Fibroblast of skin of abdomen (primary cell): ENCODE measurements at regions not wholly inside any gene's neighbourhood (a gene's known extent, or its start where the extent isn't known, plus 50 kb on each side); places are given as distances from the start of the nearest gene placed in this dataset.

Source experiments
- DNase-seq: peaks from one replicate; pipeline ENCODE4 v3.0.0-alpha.2; 2013

DNA sequence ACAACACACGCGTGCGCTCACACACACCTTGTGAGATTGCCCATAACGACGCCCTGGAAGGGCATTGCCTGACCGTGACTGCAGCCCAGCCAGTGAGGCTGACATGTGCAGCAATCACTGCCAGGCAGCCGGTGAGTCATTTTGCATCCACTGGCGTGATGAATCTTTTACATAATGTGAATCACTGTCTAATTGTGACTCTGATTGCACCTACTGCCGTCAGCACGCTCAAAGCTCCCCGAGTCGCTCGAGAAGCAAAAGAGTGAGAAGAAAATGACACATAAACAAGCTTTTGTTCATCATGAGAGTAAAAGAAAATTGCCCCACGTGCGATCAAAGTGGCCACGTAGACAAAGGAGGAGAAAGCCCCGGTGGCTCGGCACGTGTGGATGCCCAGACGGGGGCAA is 117.4 kb upstream of the PFKP start:
- DNase-seq, result peak; percentile 66

DNA sequence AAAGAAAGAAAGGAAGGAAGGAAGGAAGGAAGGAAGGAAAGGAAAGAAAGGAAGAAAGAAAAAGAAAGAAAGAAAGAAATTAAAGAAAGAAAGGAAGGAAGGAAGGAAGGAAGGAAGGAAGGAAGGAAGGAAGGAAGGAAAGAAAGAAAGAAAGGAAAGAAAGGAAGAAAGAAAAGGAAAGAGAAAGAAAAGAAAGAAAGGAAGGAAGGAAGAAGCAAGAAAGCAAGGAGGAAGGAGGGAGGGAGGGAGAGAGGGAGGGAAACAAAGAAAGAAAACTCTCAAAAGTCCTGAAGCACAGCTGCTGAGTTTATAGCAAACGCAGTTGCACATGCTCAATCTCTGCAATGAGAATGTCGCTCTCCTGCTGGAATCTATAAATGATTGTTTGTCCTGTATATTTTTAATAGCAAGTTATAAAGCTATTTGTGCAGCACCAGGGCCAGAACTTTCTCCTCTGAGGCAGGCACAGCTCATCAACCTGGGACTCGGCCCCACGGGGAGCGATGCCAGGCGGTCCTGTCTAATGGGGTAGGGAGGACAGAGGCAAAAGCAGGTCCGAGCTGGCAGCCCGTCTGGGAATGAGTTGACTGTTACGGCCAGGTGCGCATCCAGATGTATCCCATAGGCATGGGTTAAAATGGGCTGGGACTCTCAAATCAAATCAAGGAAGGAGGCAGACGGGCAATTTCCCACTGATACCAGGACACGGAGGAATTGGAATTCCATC is 118.0 kb upstream of the PFKP start:
- no peak for DNase-seq

DNA sequence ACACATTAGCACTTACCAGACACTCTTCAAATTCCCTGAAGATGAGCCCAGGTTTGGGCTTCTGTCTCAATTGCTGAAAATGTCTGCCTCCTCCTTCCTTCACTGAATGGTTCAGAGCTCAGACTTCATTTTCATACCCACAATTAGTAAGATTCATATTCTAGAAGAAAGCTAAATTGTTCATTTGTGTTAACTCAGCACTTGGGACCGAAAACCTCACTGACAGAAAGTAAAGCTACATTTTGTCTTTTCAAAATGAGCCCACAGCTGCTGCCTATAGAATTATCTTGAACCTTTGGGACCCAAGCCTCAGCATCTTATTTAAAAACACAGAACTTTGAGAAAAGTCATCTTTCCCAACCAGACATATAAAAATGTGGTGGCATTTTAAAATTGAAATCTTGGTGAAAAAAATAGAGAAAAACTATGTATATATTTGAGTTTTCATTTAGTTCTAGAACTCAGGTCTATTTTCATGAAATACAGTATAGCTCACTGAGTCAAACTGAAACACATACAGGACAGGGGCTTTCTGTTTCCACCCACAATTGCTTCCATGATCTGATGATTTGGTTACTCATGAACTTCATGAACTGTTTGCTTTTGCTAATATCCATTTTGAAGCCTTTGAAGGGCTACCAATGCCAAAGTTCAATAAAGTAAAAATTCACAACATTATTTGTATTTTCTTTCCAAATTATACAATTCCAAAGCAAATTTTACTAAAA is 119.1 kb upstream of the PFKP start:
- DNase-seq, result no peak

DNA sequence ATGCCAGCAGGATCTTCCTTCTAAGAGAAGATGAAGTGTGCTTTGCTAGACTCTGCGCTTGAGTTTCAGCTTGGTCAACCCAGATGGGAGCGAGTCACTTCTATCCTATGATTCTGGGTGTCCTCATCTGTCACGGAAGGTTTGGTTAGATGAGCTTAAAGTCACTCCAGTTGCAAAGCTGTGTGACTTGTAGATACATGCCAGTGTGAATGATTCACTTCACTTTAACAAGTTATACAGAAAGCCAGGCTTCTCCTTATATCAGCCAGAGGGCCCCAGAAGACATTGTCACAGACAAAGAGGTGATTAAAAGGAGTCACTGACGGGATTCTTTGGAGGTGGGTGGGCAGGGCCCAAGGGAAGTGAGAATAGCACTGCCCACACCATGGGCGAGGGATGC is 122.6 kb upstream of the PFKP start:
- no peak for DNase-seq

DNA sequence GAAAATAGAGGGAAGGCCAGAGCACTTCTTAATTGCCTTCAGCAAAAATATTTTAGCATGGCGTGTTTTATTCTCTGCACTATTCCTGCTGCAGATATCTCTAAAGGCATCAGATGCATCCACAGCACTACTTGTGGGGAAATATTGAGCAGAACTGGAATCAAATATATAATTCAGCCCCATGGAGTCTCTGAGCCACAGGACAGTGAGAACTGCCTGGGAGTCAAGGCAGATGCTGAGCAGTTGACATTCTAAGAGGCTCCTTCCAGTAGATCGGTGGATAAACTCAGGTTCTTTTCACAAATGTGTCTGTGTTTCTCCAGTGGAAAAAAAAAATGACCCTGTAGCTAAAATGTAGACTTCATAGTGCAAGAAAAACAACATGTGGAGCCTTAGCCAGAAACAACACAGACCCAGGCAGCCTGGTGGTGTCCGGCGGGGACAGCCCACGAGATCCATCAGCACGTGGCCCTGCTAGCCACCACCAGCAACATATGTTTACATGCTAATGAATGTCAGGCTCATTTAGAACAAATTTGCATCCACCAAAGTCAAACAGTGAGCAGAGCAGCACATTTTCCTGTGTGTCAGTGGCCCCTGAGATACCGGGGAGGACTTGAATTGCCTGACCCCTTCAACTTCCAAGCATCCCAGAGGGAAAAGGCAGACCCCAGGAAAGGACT is 123.3 kb upstream of the PFKP start:
- DNase-seq, result no peak

DNA sequence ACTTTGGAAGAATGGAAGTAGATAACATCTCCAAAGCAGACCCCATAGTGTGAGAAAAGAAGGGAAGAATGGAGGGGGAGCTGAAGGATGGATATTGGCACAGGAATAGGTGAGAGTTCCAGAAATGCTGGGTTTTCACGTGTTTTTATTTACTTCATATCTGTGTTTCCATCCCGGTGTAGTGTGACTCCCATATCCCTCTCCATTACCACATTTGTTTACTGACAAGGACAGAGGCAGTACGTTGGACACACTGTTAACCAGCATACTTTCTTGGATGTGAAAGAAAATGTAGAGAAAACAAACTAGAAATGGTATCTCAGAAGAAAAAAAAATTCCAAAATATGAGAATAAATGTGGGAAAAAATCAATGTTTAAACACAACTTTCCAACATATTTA is 124.4 kb upstream of the PFKP start:
- no peak for DNase-seq

DNA sequence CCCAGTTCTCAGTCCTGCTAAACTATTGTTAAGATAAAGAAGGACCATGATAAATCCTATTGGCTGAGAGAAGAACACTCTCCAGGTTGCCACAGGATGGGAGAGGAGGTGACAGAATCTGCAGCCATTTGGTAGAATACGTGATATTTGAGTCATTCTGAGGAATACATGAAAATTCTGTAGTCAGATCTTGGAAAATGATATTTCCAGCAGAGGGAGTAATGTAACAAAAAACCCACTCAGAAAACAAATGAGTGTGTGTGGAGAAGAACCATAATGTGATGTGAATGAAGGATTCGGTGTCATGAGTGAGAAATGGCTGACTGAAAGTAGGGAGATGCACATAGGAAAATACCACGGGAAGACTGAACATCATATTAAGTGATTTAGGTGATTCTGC is 128.5 kb upstream of the PFKP start:
- DNase-seq, result peak; percentile 13

DNA sequence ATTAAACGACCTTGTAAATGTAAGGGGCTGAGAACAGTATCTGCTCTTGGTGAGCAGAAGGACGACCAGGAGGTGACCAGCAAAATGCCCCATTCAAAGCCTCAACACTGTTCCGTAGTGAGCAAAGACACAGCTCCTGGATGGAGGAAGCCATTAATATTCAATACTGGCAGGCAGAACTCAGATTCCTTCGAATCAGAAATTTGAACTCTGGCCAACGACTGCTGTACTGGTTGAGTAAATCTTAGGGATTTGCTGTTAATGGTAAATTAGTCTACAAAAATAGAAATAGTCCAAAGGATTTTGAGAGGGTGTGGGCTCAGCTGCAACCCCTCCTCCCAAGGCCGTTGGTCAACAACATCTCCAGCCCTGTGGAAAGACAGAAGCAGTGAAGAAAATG is 130.5 kb upstream of the PFKP start:
- peak; percentile 63 for DNase-seq

DNA sequence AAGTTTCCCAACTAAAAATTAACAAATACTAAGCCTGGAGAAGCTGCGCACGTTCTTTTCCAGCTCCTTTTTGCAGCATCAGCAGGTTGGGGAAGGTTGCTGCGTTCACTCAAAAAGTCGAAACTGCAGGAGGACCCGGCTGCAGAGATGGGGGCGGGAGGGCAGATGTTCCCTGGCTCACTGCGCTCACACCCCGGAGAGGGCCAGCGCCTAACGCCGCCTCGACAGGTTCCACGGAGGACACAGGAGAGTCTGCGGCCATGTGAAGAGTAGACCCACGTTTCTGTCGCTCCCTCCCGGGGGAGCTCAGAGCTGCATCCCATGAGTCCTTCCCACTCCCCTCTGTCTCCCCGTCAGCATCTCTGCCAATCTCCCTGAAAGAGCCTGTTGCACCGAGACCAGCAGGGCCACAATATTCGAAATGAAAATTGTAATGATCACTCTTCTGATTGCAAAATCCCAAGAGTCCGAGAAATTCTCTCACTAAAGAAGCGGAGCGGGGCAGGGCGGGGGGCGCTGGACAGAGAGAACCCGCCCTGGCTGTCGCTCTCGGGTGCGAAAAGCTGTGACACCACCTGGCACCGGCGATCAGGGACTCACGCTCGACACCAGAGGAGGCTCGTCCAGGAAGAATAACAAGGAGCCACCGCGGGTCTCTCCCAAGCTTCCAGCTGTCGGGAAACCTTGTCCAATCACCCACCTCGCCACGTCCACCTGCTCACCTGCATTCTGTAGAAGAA is 131.5 kb upstream of the PFKP start:
- no peak for DNase-seq

DNA sequence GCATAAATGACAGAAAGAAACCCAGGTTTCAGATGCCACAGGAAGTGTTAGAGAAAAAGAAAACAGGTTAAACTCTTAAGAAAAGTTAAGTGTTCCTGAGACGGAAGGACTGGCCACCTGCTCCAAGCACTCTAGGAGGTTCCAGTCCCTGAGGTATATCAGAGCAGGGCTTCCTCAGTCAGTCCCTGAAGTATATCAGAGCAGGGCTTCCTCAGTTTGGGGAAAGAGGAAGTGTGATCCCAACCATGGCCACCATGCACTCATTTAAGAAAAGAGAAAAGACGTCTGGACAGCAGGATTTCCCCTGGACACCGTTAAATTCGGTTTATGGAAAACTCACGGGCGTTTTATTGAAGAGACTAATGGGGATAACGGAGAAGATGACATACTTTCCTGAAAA is 133.4 kb upstream of the PFKP start:
- no peak for DNase-seq

DNA sequence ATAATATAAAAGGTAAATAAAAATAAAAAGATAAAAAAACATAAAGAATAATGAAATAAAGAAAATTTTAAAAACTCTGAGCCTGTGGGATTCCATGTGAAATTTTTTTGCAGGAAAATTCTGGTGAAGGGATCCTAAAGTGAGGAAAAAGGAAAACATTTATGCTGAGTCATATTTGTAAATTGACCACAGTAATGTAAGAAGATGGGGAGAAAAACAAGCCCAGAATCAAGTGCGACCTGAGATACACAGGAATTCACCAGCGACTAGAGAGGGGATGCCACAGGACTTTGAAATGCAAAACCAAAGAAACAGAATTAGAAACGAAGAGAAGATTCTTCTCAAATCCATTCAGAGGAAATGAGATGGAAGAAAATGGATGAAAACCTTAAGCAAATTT is 133.8 kb upstream of the PFKP start:
- DNase-seq, result peak; percentile 13

DNA sequence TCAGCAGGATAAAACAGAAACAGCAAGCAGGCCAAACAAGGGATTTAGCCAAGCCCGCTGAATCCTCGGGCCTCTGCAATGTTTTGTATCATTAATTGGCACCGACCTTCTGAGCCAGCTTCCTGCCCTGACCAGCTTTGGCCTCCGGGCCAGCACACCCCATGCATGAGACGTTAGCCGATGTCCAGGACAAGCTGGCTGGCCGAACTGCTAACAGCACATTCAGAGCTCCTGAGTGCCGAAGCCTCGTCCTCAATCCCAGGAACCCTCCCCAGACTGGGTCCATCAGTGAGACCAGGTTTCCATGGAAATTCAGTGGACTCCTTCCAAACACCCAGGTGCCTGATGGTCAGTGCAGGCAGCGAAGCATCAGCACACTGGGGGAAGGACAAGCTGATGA is 134.3 kb upstream of the PFKP start:
- DNase-seq, result no peak

DNA sequence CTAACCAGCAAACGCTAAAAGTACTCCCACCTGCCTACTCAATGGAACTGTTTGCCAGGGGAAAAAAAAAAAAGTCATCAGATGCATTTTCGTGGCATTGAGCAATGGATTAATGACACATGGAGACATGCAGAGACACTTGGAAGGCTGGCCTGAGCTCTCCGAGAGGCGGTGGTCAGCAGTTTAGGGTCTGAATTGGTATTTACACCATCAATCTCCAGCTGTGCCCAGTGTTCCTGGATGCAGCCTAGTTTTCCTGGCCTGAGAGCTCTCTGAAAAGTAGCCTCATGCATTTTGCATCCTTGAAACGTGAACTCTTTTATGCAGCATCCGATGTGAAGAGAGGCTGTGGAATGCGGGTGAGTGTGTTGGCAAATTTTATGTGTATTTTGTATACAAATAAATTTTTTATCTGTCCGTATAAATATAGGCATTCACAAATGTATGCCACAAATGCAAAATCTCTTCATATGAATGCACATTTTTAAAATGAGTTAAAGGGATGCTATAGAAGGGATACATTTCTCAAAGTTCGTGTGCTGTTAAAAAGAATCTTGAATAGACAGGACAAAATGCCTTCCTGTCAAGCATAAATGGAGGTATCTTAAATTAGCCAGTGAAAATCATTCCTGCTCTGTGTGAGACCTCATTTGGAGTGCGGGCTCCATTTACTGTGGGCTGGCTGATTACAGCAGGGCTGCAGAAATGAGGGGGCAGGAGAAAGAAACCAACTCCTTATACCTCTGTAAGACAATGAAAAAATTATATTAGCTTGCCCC is 137.7 kb upstream of the PFKP start:
- no peak for DNase-seq

DNA sequence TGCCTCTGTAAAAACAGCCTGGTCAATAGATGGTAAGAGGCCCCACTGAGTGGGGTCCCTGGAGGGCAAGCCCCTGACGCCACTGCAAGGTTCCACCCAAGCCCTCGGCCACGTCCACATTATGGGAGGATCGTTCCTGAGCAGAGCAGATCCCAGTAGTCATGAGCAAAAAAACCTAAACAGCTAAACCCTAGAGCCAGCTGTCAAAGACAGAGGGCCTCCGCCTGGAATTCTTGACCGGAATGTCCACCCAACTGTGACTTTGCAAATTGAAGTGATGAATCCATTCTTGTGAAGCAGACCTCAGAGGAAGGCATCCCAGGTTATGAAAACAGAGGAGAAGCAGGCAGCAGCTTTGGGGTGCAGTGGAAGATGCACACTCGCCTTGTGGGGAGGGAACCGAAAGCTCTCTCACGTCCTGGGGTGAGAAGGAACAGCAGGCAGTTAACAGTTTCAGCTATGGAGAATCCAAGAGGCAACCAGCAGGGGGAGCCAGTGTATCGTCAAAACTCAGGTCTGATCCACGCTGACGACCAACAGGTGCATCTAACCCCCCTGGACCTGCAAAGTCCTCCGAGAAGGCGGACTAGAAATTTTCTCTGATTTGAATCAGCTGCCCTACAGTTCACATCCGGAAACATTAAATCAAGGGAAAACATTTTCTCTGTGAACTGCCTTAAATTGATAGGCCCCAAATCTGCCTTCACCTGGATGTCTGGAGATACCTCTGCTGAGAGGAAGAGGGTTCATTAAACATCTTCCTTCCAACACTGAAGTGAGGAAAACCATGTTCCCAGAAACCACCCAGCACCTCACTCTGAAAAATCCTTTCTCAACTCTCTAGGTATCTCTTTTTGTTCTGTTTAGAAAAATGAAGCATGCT is 139.1 kb upstream of the PFKP start:
- peak; percentile 50 for DNase-seq

DNA sequence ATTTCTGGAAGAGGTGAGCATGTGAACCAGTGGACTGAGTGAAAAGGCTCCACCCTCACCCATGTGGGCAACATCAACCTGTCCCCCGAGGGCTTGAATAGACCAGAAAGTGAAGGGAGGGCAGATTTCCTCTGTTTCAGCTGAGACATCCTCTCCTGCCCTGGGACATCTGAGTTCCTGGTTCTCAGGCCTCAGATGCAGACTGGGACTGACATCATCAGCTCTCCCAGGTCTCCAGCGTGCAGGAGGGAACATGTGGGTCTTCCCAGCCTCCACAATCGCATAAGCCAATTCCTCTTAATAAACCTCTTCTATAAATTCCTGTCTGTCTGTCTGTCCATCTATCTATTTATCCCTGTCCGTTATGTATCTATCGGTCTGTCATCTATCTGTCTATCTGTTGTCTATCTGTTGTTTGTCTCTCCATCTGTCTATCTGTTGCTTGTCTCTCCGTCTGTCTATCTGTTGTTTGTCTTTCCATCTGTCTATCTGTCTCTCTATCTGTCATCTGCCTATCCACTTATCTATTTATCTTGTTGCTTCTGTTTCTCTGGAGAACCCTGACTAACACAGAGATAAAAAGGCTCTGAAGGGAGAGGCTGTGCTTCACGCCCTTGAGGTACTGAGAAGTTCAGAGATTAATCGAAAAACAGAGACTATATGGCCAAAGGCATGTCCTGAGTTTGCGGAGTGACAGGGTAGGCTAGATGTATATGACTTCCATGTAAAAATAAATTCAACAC is 140.3 kb upstream of the PFKP start:
- DNase-seq, result no peak

DNA sequence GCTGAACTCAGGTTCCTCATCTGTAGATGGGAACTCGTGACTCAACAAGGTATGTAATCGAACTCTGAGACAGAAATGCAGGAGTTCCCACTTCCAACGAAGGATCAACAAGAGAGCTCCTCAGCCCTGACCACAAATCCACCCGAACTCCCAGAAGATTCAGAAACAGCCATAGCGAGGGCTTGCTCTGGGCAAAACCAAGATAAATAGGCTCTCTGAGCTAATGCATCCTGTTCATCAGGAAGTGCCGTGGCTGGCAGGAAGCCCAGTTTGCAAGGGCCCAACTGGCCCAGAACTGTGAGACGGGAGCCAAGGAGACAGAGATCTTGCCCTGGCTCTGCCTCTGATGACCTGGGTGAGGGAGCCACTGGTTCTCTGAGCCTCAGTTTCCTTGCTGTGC is 141.7 kb upstream of the PFKP start:
- peak; percentile 41 for DNase-seq

DNA sequence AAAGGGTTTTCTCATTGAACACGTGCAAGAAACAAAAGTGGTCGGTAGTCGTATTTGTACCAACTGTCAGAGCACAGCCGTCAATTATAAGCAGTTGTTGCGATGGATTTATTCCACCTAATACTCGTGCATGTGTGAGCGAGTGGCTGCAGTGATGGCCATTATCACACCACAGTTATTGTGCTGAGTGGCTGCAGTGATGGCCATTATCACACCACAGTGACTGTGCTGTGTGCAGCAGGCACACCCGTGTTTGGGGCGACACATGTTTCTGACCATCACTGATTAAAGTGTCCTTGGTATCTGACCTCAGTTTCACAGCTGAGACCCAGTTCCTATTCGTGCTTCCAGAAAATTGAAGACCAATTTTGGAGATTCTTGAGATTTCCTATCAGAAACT is 142.9 kb upstream of the PFKP start:
- no peak for DNase-seq

DNA sequence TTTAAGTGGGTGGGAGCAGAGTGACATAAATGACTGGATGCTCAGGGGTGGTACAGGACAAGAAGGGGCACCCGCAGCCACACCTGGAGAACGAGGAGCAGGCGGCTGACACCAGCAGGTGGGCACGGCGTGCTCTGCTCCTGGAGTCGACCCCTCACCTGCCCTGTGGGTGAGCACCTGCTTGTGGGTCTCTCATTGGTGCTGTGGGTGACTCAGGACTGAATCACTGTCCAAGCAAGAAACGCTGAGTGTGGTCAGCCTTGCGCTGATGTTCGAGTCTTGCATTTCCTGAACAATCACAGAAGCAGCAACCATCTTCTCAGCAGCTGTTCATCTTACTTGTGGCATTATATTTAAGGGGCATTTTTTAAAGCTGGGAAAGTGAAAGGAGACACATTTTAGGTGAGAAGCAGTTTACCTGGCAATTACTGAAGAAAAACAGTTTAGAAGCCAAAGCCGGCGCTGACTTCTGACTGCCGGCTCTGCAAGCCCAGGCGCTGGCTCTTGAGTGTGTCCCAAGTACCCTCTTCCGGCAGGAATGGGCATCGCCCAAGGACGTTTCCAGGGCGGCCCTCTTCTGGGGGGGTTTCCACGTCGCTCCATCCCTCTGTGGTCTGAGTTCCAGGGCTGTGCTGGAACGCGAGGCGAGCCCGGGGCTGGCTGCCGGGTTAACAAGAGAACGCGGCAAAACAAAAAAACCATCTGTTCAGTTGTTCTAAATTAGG is 145.2 kb upstream of the PFKP start:
- no peak for DNase-seq

DNA sequence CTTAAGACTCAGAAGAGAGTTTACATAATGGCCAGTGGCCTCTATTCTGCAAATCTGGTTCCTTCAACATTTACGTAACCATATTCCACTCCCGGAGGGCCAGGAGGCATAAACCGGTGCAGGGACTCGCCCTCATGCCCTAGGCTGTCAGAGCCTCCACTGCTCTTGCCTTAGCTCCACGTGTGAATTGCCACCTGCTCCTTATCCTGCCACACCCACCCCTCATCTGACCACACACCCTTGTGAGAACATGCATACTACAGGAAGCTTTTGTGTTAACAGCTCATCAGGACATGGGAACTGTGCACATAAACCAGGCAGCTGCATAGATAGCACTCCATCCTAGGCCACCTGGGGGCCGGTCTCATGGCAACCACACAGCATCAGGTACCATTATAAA is 146.7 kb upstream of the PFKP start:
- DNase-seq, result no peak

DNA sequence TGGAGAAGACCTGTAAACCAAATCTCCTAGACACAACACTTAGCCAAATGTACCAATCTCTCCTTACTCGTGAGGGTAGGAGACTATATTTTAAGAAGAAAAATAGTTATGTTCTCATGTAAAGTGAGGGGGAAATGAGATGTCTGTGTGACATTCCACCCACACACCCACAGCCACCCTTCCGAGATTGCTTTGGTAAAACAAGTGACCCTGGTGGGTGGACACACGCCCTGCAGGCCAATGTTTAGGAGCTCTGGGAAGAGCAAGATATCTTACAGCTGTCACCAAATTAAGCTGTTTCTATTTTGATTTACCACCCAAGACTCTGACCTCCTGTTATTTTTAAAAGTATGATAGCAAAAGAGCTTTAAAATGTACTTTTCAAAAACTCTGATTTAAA is 147.2 kb upstream of the PFKP start:
- no peak for DNase-seq
